ENCODE measurements at regions not wholly inside any gene's neighbourhood (a gene's known extent, or its start where the extent isn't known, plus 50 kb on each side); places are given as distances from the start of the nearest gene placed in this dataset.

DNA sequence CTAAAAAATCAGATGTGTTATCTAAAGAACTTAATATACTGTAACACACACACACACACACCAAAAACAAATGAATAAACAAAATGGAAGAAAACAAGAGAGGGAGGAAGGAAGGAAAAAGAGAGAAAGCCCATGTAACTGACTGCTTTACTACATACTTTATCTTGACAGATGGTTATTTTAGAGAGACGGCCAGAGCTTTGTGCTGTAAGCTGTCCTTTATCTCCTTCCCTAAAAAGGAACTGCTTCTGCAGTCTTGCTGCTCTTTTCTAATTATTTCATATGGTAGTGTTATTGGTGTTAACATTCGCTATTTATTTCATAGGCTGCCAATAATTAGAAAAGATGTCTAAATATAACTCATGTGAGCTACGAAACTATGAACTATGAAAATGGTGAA, 1384.6 kb downstream of the MRPL39 start:
- TF ChIP-seq POLR2AphosphoS5 (IDR thresholded peaks at IDR 0.05; ENCODE audit: insufficient read depth, low read depth, low read length): no peak
- no peak for TF ChIP-seq EZH2 (IDR thresholded peaks at IDR 0.05; ENCODE audit: borderline replicate concordance, low read depth, low read length, severe bottlenecking)
- no peak for TF ChIP-seq POLR2A (IDR thresholded peaks at IDR 0.05; ENCODE audit: low read depth, low read length)
- TF ChIP-seq FOS (IDR thresholded peaks at IDR 0.05; ENCODE audit: borderline replicate concordance, insufficient read depth, low read length): no peak
- TF ChIP-seq CTCF (IDR thresholded peaks at IDR 0.05; ENCODE audit: extremely low read depth in 1 of 2, insufficient read depth in 1 of 2, low read depth in 1 of 2, low read length in 2 of 2): no peak
- TF ChIP-seq GATA2 (IDR thresholded peaks at IDR 0.05; ENCODE audit: insufficient read depth, insufficient read length, low read depth, low read length): no peak

Measured in endothelial cell of umbilical vein (primary cell).